ENCODE measurements at regions not wholly inside any gene's neighbourhood (a gene's known extent, or its start where the extent isn't known, plus 50 kb on each side); places are given as distances from the start of the nearest gene placed in this dataset.

GRCh38 chr7:42704710-42705109, 207.2 kb downstream of the C7orf25 start:
- no peak for TF ChIP-seq CTCF (IDR thresholded peaks at IDR 0.05)
- ATAC-seq, result no peak
- H3K4me3 ChIP-seq, result no peak overlapping the region
- H3K4me1 ChIP-seq (ENCODE audit: low read depth), result no peaks in the 10 kb centered on the region
- intact Hi-C loops (cut with DNase I, micrococcal nuclease), result no loop called here
- H3K36me3 ChIP-seq (ENCODE audit: low read depth), result no peaks in the 10 kb centered on the region
- H3K9me3 ChIP-seq, result no peaks in the 10 kb centered on the region
- no peak for DNase-seq

GRCh38 chr7:42702647-42703046, 209.2 kb downstream of the C7orf25 start:
- TF ChIP-seq CTCF (IDR thresholded peaks at IDR 0.05), result no peak
- no peak for ATAC-seq
- Histone ChIP-seq H3K9me3 (no peaks in the 10 kb centered on the region), H3K4me3 (no peak overlapping the region), H3K36me3 (ENCODE audit: low read depth) (no peaks in the 10 kb centered on the region), H3K4me1 (ENCODE audit: low read depth) (no peaks in the 10 kb centered on the region)
- intact Hi-C loops (cut with DNase I, micrococcal nuclease), result no loop called here
- no peak for DNase-seq

GRCh38 chr7:42700406-42701327, 211.2 kb downstream of the C7orf25 start:
- H3K4me1 ChIP-seq (ENCODE audit: low read depth), result no peaks in the 10 kb centered on the region
- H3K36me3 ChIP-seq (ENCODE audit: low read depth), result no peaks in the 10 kb centered on the region
- H3K9me3 ChIP-seq, result no peaks in the 10 kb centered on the region
- DNase-seq (no peak), ATAC-seq (no peak)
- TF ChIP-seq CTCF (IDR thresholded peaks at IDR 0.05), result no peak
- H3K4me3 ChIP-seq, result no peak overlapping the region
- intact Hi-C loops (cut with DNase I, micrococcal nuclease), result no loop called here

GRCh38 chr7:42699380-42700178, 212.3 kb downstream of the C7orf25 start:
- ATAC-seq (no peak), DNase-seq (no peak)
- H3K4me1 ChIP-seq (ENCODE audit: low read depth), result no peaks in the 10 kb centered on the region
- no peak overlapping the region for H3K4me3 ChIP-seq
- TF ChIP-seq CTCF (IDR thresholded peaks at IDR 0.05), result no peak
- intact Hi-C loops (cut with DNase I, micrococcal nuclease), result no loop called here
- no peaks in the 10 kb centered on the region for H3K9me3 ChIP-seq
- H3K36me3 ChIP-seq (ENCODE audit: low read depth), result no peaks in the 10 kb centered on the region

- no peak for ATAC-seq
- intact Hi-C loops (cut with DNase I, micrococcal nuclease), result no loop called here
- Histone ChIP-seq H3K36me3 (ENCODE audit: low read depth) (no peaks in the 10 kb centered on the region), H3K4me1 (ENCODE audit: low read depth) (no peaks in the 10 kb centered on the region), H3K9me3 (no peaks in the 10 kb centered on the region), H3K4me3 (no peak overlapping the region)
- no peak for DNase-seq
- TF ChIP-seq CTCF (IDR thresholded peaks at IDR 0.05), result no peak
Measured at GRCh38 chr7:42698600-42699374, 213.1 kb downstream of the C7orf25 start.

All from mucosa of descending colon (tissue), 3 donors.